Small intestine (tissue), 7 donors: ENCODE measurements at regions not wholly inside any gene's neighbourhood (a gene's known extent, or its start where the extent isn't known, plus 50 kb on each side); places are given as distances from the start of the nearest gene placed in this dataset.
A peak's percentile ranks its signal among the peaks of the same experiment; 100 is the strongest.
"Not testable (repeated sequence)": the region's sequence is repeated elsewhere in the genome, so short reads cannot be mapped to it uniquely, and the experiment has no call there.

Experiments used
- DNase-seq, 2 donors: peaks; one replicate each; pipeline versions ENCODE4 v3.0.0 to v3.0.0-alpha.2; 2013
- FAIRE-seq: peaks from 2 replicates; lab custom pipeline; 2012; peaks lifted over from hg19 to GRCh38; lab: Jason Lieb, UNC
- H3K27ac ChIP-seq, 3 donors: one replicate each; pipeline ENCODE4 v1.5.1; 2013; ENCODE audit warnings: low read length in 2 of 3, mild to moderate bottlenecking in 2 of 3, control low read depth in 1 of 3, inconsistent platforms in 1 of 3, low read depth in 1 of 3, moderate library complexity in 1 of 3
- H3K27me3 ChIP-seq, 3 donors: one replicate each; pipeline ENCODE4 v1.6.1; 2013; ENCODE audit warnings: low read length in 3 of 3, inconsistent platforms in 1 of 3; ENCODE audit not compliant: control insufficient read depth in 3 of 3, insufficient read depth in 3 of 3
- H3K36me3 ChIP-seq, 3 donors: one replicate each; pipeline ENCODE4 v1.6.1; 2013; ENCODE audit warnings: low read length in 3 of 3, inconsistent platforms in 1 of 3, low read depth in 1 of 3, mild to moderate bottlenecking in 1 of 3, moderate library complexity in 1 of 3; ENCODE audit not compliant: control insufficient read depth in 3 of 3, insufficient read depth in 2 of 3
- H3K4me1 ChIP-seq, 3 donors: one replicate each; pipeline ENCODE4 v1.6.1; 2013; ENCODE audit warnings: low read length in 2 of 3, inconsistent platforms in 1 of 3, low read depth in 1 of 3, mild to moderate bottlenecking in 1 of 3, moderate library complexity in 1 of 3; ENCODE audit not compliant: control insufficient read depth in 3 of 3, insufficient read depth in 2 of 3
- H3K4me3 ChIP-seq, 3 donors: one replicate each; pipeline ENCODE4 v1.5.1; 2013; ENCODE audit warnings: low read length in 3 of 3, control low read depth in 1 of 3, inconsistent platforms in 1 of 3, low read depth in 1 of 3, mild to moderate bottlenecking in 1 of 3, moderate library complexity in 1 of 3
- H3K9me3 ChIP-seq, 2 donors: one replicate each; pipeline ENCODE4 v1.6.1; 2013; ENCODE audit warnings: low read depth in 1 of 2, low read length in 1 of 2; ENCODE audit not compliant: control insufficient read depth in 2 of 2, insufficient read depth in 1 of 2
- WGBS, 3 donors: extraction: QIAGEN DNeasy Blood & Tissue Kit; methylation state at CpG; one replicate each; pipeline ENCODE4 v1.1.7; 2013; 5-methylcytosine and 5-hydroxymethylcytosine counted together
- donor health status: healthy with polysubstance abuse.
- donor health status: control.
- donor health status: control.
- donor health status: Bipolar disorder and iron deficiency.
- donor health status: healthy.

DNA sequence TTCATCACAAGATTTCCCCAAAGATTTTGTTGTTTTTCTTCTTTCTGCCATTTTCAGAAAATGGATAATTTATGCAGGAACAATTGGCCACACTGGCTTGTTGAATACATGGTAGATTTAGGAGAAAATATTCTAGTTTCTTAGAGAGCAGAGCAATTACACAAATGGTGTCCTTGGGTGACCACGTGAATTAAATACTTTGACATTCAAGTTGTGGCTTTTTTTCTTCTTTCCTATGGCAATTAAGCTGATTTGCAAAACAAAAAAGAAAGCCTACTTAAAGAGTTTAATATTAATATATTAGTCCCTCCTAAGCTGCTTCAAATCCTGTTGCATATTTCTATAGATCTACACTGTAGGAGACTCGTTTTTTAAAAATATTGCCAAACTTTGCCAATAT is 133.0 kb upstream of the HTR2C start:
- no peaks in the 10 kb centered on the region for H3K4me1 ChIP-seq
- FAIRE-seq (no peak), DNase-seq (no peak)
- H3K36me3 ChIP-seq, result no peaks in the 10 kb centered on the region
- WGBS, 3 donors, result 18 to 32% (median 31%) methylated on average over 2 of the region's 2 CpGs
- H3K4me3 ChIP-seq, result no peak overlapping the region
- H3K27ac ChIP-seq, result no peak overlapping the region
- no peaks in the 10 kb centered on the region for H3K9me3 ChIP-seq
- no peaks in the 10 kb centered on the region for H3K27me3 ChIP-seq

DNA sequence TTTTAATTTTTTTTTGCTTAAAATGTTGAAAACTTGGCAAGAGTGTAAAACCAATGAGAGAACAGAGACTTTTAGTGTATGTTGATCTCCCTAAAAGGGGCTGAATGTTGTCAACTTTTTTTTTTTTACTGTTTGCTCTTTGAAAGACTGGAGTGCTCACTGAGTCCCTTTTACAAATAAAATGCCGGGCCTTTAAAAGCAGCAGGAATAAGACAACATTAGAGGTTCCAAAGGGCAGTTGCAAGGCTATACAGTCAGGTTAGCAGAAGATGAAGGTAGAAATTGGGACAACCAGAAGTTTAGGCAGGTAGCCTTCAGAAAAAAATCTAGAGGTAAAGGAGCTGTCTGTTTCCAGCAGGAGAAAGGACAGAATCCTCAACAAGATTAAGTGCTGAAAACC is 132.5 kb upstream of the HTR2C start:
- no peak for FAIRE-seq
- Histone ChIP-seq H3K27me3 (no peaks in the 10 kb centered on the region), H3K4me1 (no peaks in the 10 kb centered on the region), H3K9me3 (no peaks in the 10 kb centered on the region), H3K4me3 (no peak overlapping the region), H3K27ac (no peak overlapping the region), H3K36me3 (no peaks in the 10 kb centered on the region)
- WGBS, 3 donors, result 9 to 42% (median 16%) methylated on average over 1 of the region's 1 CpG
- no peak for DNase-seq

DNA sequence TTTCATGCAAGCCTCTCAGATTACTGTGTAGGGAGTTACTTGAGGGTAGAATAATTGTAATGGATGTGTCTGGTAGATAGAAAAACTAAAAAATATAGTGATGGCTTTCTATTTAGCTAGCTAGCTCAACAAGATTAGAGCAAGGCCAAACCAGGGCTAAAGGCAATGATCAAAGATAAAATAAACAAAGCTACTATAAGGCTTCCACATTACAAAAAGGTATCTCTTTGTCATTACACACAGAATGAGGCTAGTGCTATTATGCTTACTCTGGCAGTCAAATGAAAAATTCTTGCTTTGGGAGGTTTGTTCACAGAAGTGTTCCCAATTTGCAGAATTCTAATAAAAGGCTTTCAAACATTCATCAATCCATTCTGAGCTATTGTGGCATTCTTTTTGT is 121.6 kb upstream of the HTR2C start:
- no peak overlapping the region for H3K4me3 ChIP-seq
- H3K4me1 ChIP-seq, result no peaks in the 10 kb centered on the region
- FAIRE-seq, result no peak
- H3K27ac ChIP-seq, result no peak overlapping the region
- no peaks in the 10 kb centered on the region for H3K36me3 ChIP-seq
- DNase-seq, result no peak
- no peaks in the 10 kb centered on the region for H3K9me3 ChIP-seq
- no peaks in the 10 kb centered on the region for H3K27me3 ChIP-seq

DNA sequence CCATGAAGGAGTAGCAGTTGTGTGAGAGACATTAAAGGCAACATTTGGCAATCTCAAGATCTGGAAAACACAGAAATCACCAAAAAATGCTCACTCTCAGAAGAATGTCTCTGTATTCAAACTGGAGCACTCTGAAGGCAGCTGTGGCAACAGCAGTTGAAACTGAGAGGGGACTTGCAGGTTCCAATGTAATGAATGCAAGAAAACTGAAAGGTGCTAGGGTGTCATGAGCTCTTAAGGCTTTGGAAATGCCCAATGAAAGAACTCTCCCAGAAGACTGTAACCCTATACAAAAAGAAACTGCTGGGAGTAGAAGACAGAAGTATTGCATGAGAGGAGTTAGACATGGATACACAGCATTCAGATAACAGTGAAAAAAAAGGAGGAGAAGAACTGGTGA is 118.2 kb upstream of the HTR2C start:
- H3K36me3 ChIP-seq, result no peaks in the 10 kb centered on the region
- no peaks in the 10 kb centered on the region for H3K9me3 ChIP-seq
- no peak for DNase-seq
- no peak overlapping the region for H3K4me3 ChIP-seq
- no peak overlapping the region for H3K27ac ChIP-seq
- FAIRE-seq, result no peak
- no peaks in the 10 kb centered on the region for H3K4me1 ChIP-seq
- H3K27me3 ChIP-seq, result no peaks in the 10 kb centered on the region

DNA sequence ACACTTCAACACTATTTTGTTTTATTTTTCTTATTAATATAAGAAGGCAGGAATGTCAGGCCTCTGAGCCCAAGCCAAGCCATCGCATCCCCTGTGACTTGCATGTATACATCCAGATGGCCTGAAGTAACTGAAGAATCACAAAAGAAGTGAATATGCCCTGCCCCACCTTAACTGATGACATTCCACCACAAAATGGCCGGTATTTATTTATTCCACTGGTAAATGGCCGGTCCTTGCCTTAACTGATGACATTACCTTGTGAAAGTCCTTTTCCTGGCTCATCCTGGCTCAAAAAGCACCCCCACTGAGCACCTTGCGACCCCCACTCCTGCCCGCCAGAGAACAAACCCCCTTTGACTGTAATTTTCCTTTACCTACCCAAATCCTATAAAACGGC is 111.9 kb upstream of the HTR2C start:
- FAIRE-seq, H3K4me1 ChIP-seq, H3K27ac ChIP-seq, H3K9me3 ChIP-seq, H3K36me3 ChIP-seq, DNase-seq, H3K4me3 ChIP-seq, H3K27me3 ChIP-seq: not testable (repeated sequence)
- 40 to 73% (median 49%) methylated on average over 3 to 5 of the region's 6 CpGs for WGBS, 3 donors

DNA sequence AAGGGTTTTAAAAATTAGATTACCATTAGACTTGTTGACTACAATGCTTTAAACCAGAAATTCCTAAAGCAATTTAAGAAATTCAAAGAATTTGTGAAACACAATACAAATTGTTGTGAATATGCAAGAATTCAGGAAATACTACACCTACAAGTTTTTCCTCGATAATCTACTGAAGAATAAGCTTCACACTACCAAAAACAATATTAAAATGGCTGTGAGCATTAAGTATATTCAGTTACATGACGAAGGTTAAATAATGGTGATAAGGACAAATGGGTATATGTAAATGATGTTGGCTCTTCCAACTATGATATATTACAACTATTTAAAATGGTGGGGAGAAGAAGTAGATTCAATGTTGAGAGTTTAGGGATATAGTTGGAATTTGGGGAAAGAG is 111.1 kb upstream of the HTR2C start:
- Histone ChIP-seq H3K9me3 (no peaks in the 10 kb centered on the region), H3K4me3 (no peak overlapping the region), H3K27ac (no peak overlapping the region), H3K4me1 (no peaks in the 10 kb centered on the region), H3K36me3 (no peaks in the 10 kb centered on the region), H3K27me3 (no peaks in the 10 kb centered on the region)
- no peak for DNase-seq
- no peak for FAIRE-seq
- WGBS, 3 donors, result 24 to 71% (median 36%) methylated on average over 2 of the region's 2 CpGs

DNA sequence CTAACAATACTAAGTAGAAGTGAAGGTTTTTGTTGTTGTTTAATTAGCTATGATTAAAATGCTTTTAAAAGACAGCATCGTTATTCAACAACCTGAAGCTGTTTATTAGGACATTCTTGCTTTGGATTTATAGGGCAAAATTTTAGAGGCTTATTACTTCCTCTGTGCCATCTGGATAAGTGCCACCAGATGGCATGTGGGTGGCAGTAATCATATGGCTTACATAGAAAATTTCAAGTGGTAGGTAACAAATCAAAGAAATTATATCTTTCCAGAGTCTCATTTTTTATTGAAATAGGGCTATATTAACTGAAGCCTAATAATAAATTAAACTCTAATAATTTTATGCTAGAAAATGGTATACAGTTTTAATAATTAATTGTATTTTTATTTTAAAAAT is 83.3 kb upstream of the HTR2C start:
- Histone ChIP-seq H3K4me1 (no peaks in the 10 kb centered on the region), H3K27ac (no peak overlapping the region), H3K4me3 (no peak overlapping the region), H3K27me3 (no peaks in the 10 kb centered on the region), H3K9me3 (no peaks in the 10 kb centered on the region), H3K36me3 (no peaks in the 10 kb centered on the region)
- FAIRE-seq (peak; percentile 36), DNase-seq (no peak)
- WGBS, 3 donors, result 67 to 96% (median 91%) methylated on average over 1 of the region's 1 CpG

DNA sequence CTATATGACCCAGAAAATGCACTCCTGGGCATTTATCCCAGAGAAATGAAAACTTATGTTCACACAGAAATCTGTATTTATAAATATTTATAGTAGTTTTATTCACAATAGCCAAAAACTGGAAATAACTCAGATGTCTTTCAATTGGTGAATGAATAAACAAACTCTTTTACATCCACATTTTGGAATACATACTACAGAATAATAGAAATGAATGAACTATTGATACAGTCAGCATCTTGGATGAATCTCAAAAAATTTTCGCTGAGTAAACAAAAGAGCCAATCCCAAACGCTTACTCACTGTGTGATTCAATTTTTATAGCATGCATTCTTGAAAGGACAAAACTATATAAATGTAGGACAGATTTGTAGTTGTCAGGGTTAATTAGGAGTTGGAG is 75.1 kb upstream of the HTR2C start:
- Histone ChIP-seq H3K4me1 (no peaks in the 10 kb centered on the region), H3K4me3 (no peak overlapping the region), H3K27me3 (no peaks in the 10 kb centered on the region), H3K9me3 (no peaks in the 10 kb centered on the region), H3K27ac (no peak overlapping the region), H3K36me3 (no peaks in the 10 kb centered on the region)
- FAIRE-seq, result no peak
- no peak for DNase-seq
- 55 to 70% (median 56%) methylated on average over 2 of the region's 2 CpGs for WGBS, 3 donors

DNA sequence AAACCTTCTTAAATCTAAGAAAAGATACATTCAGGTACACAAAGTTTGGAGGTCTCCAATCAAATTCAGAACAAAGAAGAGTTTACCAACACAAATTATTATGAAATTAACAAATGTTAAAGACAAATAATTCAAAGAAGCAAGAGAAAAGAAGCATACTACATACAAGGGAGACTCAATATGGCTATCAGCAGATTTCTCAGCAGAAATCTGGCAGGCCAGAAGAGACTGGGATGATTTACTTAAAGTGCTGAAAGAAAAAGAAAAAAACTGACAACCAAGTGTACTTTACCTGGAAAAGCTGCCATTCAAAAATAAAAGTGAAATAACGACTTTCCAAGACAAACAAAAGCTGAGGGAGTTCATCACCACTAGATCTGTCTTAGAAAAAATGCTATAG is 64.4 kb upstream of the HTR2C start:
- Histone ChIP-seq H3K4me1 (no peaks in the 10 kb centered on the region), H3K9me3 (no peaks in the 10 kb centered on the region), H3K36me3 (no peaks in the 10 kb centered on the region), H3K27me3 (no peaks in the 10 kb centered on the region), H3K4me3 (no peak overlapping the region), H3K27ac (no peak overlapping the region)
- WGBS, 3 donors, result 13 to 52% (median 16%) methylated on average over 1 of the region's 1 CpG
- FAIRE-seq, result no peak
- no peak for DNase-seq
